Naive thymus-derived CD8-positive, alpha-beta T cell (primary cell): ENCODE measurements at regions not wholly inside any gene's neighbourhood (a gene's known extent, or its start where the extent isn't known, plus 50 kb on each side); places are given as distances from the start of the nearest gene placed in this dataset.

Experiments
- ATAC-seq, 2 donors: fragments of 150-1000 bp; cut with Tn5 transposase in 1 of 2; sonication (Bioruptor Pico), chemical (Tn5 transposase) in 1 of 2; 1 replicate in 1 of 2; 2 replicates in 1 of 2; pipeline ENCODE4 v1.10.0; 2021; ENCODE audit warnings: mild to moderate bottlenecking in 2 of 2, moderate library complexity in 2 of 2
- POLR2A ChIA-PET: fragments of 350-600 bp; sonication (Branson Sonifier 250); formaldehyde crosslinking; loops from one replicate; lab custom pipeline; 2021; ENCODE audit warnings: antibody characterized with exemption; lab: Charles Lee
- DNase-seq, 10 donors: peaks; one replicate each; pipeline versions ENCODE4 v3.0.0 to v3.0.0-alpha.2; 2020 to 2022
- H3K27ac Mint-ChIP-seq, 10 donors: one replicate each; pipeline ENCODE4 v1.8.0; 2020 to 2022; ENCODE audit warnings: mild to moderate bottlenecking in 10 of 10, mixed read lengths in 10 of 10, moderate library complexity in 4 of 10, inconsistent platforms in 1 of 10
- H3K27me3 Mint-ChIP-seq, 5 donors: one replicate each; pipeline ENCODE4 v1.8.0; 2021 to 2022; ENCODE audit warnings: mixed read lengths in 5 of 5
- H3K36me3 Mint-ChIP-seq, 3 donors: one replicate each; pipeline ENCODE4 v1.8.0; 2020 to 2022; ENCODE audit warnings: mixed read lengths in 3 of 3, mild to moderate bottlenecking in 2 of 3, inconsistent platforms in 1 of 3
- H3K4me1 Mint-ChIP-seq, 4 donors: one replicate each; pipeline ENCODE4 v1.8.0; 2021 to 2022; ENCODE audit warnings: mixed read lengths in 4 of 4
- H3K4me3 Mint-ChIP-seq, 10 donors: one replicate each; pipeline ENCODE4 v1.8.0; 2020 to 2022; ENCODE audit warnings: mild to moderate bottlenecking in 10 of 10, mixed read lengths in 10 of 10, moderate library complexity in 6 of 10, inconsistent platforms in 1 of 10
- H3K9me3 Mint-ChIP-seq, 9 donors: one replicate each; pipeline ENCODE4 v1.8.0; 2020 to 2022; ENCODE audit warnings: mixed read lengths in 9 of 9, mild to moderate bottlenecking in 3 of 9, inconsistent platforms in 1 of 9, moderate library complexity in 1 of 9

GRCh38 chr12:92421701-92422100, 276.1 kb upstream of the BTG1 start:
- POLR2A ChIA-PET, result interaction anchor here (1.0 kb wide), 1 partner anchor 276 kb away, joined by 3 read pairs; the partner anchor contains the start of gene BTG1
- no peak for ATAC-seq
- peaks cover 0 to 6% (median 0%) of the 10 kb centered on the region in 9 donors for H3K9me3 Mint-ChIP-seq
- no peaks in the 10 kb centered on the region for H3K36me3 Mint-ChIP-seq
- H3K27me3 Mint-ChIP-seq, result no peaks in the 10 kb centered on the region
- H3K27ac Mint-ChIP-seq, result peak overlapping the region in 1 of 10 donors; percentile 11
- no peak for DNase-seq
- peaks cover 18 to 51% (median 31%) of the 10 kb centered on the region in 4 donors for H3K4me1 Mint-ChIP-seq
- no peak overlapping the region for H3K4me3 Mint-ChIP-seq

GRCh38 chr12:92421042-92421441, 275.4 kb upstream of the BTG1 start:
- ATAC-seq, result no peak
- H3K27me3 Mint-ChIP-seq, result no peaks in the 10 kb centered on the region
- H3K4me3 Mint-ChIP-seq, result no peak overlapping the region
- POLR2A ChIA-PET, result interaction anchor here (1.0 kb wide), 1 partner anchor 275 kb away, joined by 3 read pairs; the partner anchor contains the start of gene BTG1
- DNase-seq, result no peak
- H3K27ac Mint-ChIP-seq, result peak overlapping the region in 2 of 10 donors; percentile 2 to 11
- peaks cover 0 to 9% (median 0%) of the 10 kb centered on the region in 9 donors for H3K9me3 Mint-ChIP-seq
- no peaks in the 10 kb centered on the region for H3K36me3 Mint-ChIP-seq
- peaks cover 16 to 47% (median 32%) of the 10 kb centered on the region in 4 donors for H3K4me1 Mint-ChIP-seq

DNA sequence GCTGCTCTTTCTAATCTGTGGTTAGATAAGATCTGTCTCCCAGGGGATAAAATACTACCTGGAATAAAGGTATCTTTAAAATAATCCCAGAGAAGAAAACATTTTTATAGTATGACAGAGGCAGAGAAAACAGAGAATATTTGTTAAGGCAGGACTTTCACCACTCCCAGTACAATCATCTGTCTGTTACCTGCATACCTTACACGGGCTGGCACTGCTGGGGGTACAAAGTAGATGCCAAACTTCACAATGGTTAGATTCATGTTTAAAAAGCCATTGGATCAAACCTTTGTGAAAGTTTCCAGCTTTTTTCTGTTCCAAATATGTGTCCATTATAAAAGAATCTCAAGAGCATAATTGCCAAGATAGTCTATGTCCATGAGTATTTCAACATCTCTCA, 273.6 kb upstream of the BTG1 start:
- Mint-ChIP-seq H3K4me1 (peaks cover 13 to 47% (median 36%) of the 10 kb centered on the region in 4 donors), H3K36me3 (no peaks in the 10 kb centered on the region), H3K27ac (peak overlapping the region in 1 of 10 donors; percentile 32), H3K9me3 (peaks cover 0 to 9% (median 0%) of the 10 kb centered on the region in 9 donors), H3K27me3 (no peaks in the 10 kb centered on the region), H3K4me3 (no peak overlapping the region)
- no peak for DNase-seq
- POLR2A ChIA-PET, result interaction anchor here (0.7 kb wide), 1 partner anchor 546 kb away, joined by 3 read pairs; no protein-coding TSS in a partner anchor
- no peak for ATAC-seq

DNA sequence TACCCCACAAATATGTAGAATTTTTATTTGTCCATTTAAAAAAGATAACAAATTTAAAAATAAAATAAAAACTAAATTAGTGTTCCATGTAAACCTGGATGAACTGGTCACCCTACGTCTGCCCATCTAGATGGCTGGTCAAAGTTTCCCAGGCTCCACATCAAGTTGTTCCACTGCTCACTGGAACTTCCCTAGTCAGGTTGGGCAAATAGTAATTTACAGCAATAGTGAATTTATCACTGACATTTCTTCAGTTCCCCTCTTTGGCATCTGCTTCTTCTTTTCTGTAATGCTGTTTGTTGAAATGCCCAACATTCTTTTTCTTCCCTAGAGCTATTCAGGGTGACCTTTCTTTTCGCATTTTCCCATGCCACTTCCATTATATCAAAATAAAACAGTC, 272.7 kb upstream of the BTG1 start:
- Mint-ChIP-seq H3K27me3 (no peaks in the 10 kb centered on the region), H3K4me3 (no peak overlapping the region), H3K4me1 (peaks cover 6 to 39% (median 31%) of the 10 kb centered on the region in 4 donors), H3K9me3 (peaks cover 0 to 9% (median 0%) of the 10 kb centered on the region in 9 donors), H3K36me3 (no peaks in the 10 kb centered on the region), H3K27ac (peak overlapping the region in 1 of 10 donors; percentile 13)
- ATAC-seq, result no peak
- POLR2A ChIA-PET, result no interaction called here
- no peak for DNase-seq

GRCh38 chr12:92417373-92417772, 271.7 kb upstream of the BTG1 start:
- ATAC-seq, result no peak
- peak overlapping the region in 1 of 10 donors; percentile 26 for H3K27ac Mint-ChIP-seq
- peaks cover 0 to 9% (median 0%) of the 10 kb centered on the region in 9 donors for H3K9me3 Mint-ChIP-seq
- DNase-seq, result no peak
- POLR2A ChIA-PET, result no interaction called here
- peaks cover 6 to 34% (median 25%) of the 10 kb centered on the region in 4 donors for H3K4me1 Mint-ChIP-seq
- H3K27me3 Mint-ChIP-seq, result no peaks in the 10 kb centered on the region
- H3K4me3 Mint-ChIP-seq, result no peak overlapping the region
- H3K36me3 Mint-ChIP-seq, result no peaks in the 10 kb centered on the region

DNA sequence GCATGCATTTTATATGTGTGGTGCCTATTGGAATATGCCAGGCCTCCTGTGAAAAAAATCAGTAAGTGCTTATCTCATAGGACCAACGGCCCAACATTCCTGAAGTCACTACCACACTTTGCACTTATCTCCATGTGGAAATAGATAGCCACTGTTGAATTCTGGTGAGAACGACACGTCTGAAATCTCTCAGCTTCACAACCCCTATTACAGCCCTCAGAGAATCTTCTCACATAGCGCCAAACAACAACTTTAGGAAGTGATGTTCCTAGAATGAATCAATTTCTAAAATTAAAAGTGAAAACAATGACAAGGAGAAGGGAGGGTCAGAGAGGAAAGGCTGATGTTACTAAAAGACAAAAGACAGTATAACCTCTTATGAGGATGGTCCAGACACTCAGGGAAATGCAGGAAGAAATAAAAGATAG, 270.8 kb upstream of the BTG1 start:
- Mint-ChIP-seq H3K27ac (peak overlapping the region in 1 of 10 donors; percentile 14), H3K4me3 (no peak overlapping the region), H3K4me1 (peaks cover 8 to 32% (median 25%) of the 10 kb centered on the region in 4 donors), H3K9me3 (peaks cover 0 to 9% (median 0%) of the 10 kb centered on the region in 9 donors), H3K27me3 (no peaks in the 10 kb centered on the region), H3K36me3 (peaks cover 0 to 2% (median 0%) of the 10 kb centered on the region in 3 donors)
- no peak for ATAC-seq
- no peak for DNase-seq
- POLR2A ChIA-PET, result no interaction called here

GRCh38 chr12:92414170-92415070, 268.8 kb upstream of the BTG1 start:
- POLR2A ChIA-PET, result no interaction called here
- ATAC-seq (no peak), DNase-seq (no peak)
- Mint-ChIP-seq H3K4me3 (no peak overlapping the region), H3K27me3 (no peaks in the 10 kb centered on the region), H3K9me3 (peaks cover 0 to 3% (median 0%) of the 10 kb centered on the region in 9 donors), H3K36me3 (peaks cover 0 to 2% (median 0%) of the 10 kb centered on the region in 3 donors), H3K27ac (peak overlapping the region in 2 of 10 donors; percentile 4 to 74), H3K4me1 (peaks cover 5 to 33% (median 20%) of the 10 kb centered on the region in 4 donors)

- no peak overlapping the region for H3K4me3 Mint-ChIP-seq
- DNase-seq (no peak), ATAC-seq (no peak)
- H3K4me1 Mint-ChIP-seq, result peaks cover 5 to 41% (median 30%) of the 10 kb centered on the region in 4 donors
- peaks cover 0 to 4% (median 2%) of the 10 kb centered on the region in 3 donors for H3K36me3 Mint-ChIP-seq
- POLR2A ChIA-PET, result no interaction called here
- H3K27me3 Mint-ChIP-seq, result no peaks in the 10 kb centered on the region
- H3K9me3 Mint-ChIP-seq, result peaks cover 0 to 8% (median 3%) of the 10 kb centered on the region in 9 donors
- H3K27ac Mint-ChIP-seq, result no peak overlapping the region
Observed at GRCh38 chr12:92413286-92413685, 267.6 kb upstream of the BTG1 start.

- Mint-ChIP-seq H3K9me3 (peaks cover 0 to 9% (median 3%) of the 10 kb centered on the region in 9 donors), H3K27ac (peak overlapping the region in 2 of 10 donors; percentile 9 to 34), H3K36me3 (peaks cover 0 to 7% (median 2%) of the 10 kb centered on the region in 3 donors), H3K4me3 (no peak overlapping the region), H3K27me3 (no peaks in the 10 kb centered on the region), H3K4me1 (peaks cover 5 to 45% (median 33%) of the 10 kb centered on the region in 4 donors)
- POLR2A ChIA-PET, result no interaction called here
- DNase-seq (no peak), ATAC-seq (no peak)
Observed at GRCh38 chr12:92412856-92413255, 267.2 kb upstream of the BTG1 start.

DNA sequence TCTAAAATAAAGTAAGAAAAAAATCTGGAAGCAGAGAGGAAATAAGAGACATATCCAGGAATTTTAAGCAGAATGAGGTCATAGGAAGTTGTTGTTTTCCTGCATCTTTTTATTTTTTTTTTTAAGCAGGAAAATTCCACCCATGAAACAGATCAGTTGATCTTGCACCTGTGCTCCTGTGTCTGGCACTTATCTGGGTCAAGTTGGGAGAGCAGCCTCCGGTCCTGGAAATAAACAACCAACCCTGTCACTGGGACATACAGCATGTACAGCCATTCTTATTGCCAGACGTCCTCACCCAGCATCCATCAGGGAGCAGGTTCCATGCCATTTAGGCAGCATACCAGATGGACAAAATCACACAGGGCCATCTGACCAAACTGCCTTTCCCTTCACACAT, 266.0 kb upstream of the BTG1 start:
- POLR2A ChIA-PET, result no interaction called here
- peaks cover 0 to 7% (median 2%) of the 10 kb centered on the region in 3 donors for H3K36me3 Mint-ChIP-seq
- ATAC-seq (no peak), DNase-seq (no peak)
- H3K9me3 Mint-ChIP-seq, result peaks cover 0 to 9% (median 3%) of the 10 kb centered on the region in 9 donors
- no peak overlapping the region for H3K27ac Mint-ChIP-seq
- peaks cover 5 to 50% (median 40%) of the 10 kb centered on the region in 4 donors for H3K4me1 Mint-ChIP-seq
- H3K27me3 Mint-ChIP-seq, result no peaks in the 10 kb centered on the region
- no peak overlapping the region for H3K4me3 Mint-ChIP-seq

- Mint-ChIP-seq H3K4me1 (peaks cover 20 to 70% (median 64%) of the 10 kb centered on the region in 4 donors), H3K4me3 (peak overlapping the region in 5 of 10 donors; percentile 8 to 57 (median 28)), H3K36me3 (peaks cover 0 to 7% (median 5%) of the 10 kb centered on the region in 3 donors), H3K27ac (peak overlapping the region; percentile 16 to 88 (median 68)), H3K9me3 (peaks cover 0 to 17% (median 4%) of the 10 kb centered on the region in 9 donors), H3K27me3 (no peaks in the 10 kb centered on the region)
- POLR2A ChIA-PET, result interaction anchor here (0.5 to 14.1 kb wide), 7 partner anchors 10 to 271 kb away, joined by 3 to 272 read pairs (median 5); partner anchors contain the start of gene BTG1
- peak in 4 of 10 donors; percentile 18 to 40 (median 32) for DNase-seq
- ATAC-seq, result no peak
Observed at GRCh38 chr12:92408072-92408900, 262.6 kb upstream of the BTG1 start.
